AG04449 (cell line): ENCODE measurements at regions not wholly inside any gene's neighbourhood (a gene's known extent, or its start where the extent isn't known, plus 50 kb on each side); places are given as distances from the start of the nearest gene placed in this dataset.

Source experiments
- CTCF ChIA-PET: fragments of 350-600 bp; formaldehyde crosslinking; extraction: SDS; loops from one replicate; lab custom pipeline; 2021; ENCODE audit warnings: antibody characterized with exemption; lab: Yijun Ruan, JAX
- POLR2A ChIA-PET: fragments of 400-600, 350-600 bp; formaldehyde crosslinking; extraction: SDS; loops from one replicate; lab custom pipeline; 2020; ENCODE audit warnings: antibody characterized with exemption, inconsistent platforms; lab: Yijun Ruan, JAX
- DNase-seq: peaks from one replicate; pipeline ENCODE4 v3.0.0-alpha.2; 2010; ENCODE audit warnings: low read depth, low spot score
- H3K4me3 ChIP-seq: 2 replicates; pipeline ENCODE4 v1.5.1; 2011; ENCODE audit warnings: low read depth, mild to moderate bottlenecking, control low read depth, low read length
- CTCF ChIP-seq: IDR thresholded peaks from one replicate; pipeline ENCODE4 v1.5.1; 2011; ENCODE audit warnings: mild to moderate bottlenecking, moderate library complexity, low read length, control low read depth, inconsistent platforms; ENCODE audit not compliant: insufficient read depth; ENCODE audit errors: missing control alignments

GRCh38 chr10:94232711-94233383 lies 129.9 kb downstream of the NOC3L start:
- TF ChIP-seq CTCF: no peak
- DNase-seq: no peak
- H3K4me3 ChIP-seq: no peak overlapping the region
- CTCF ChIA-PET: interaction anchor here (1.4 kb wide), 1 partner anchor 87 kb away, joined by 7 read pairs; no protein-coding TSS in a partner anchor
- POLR2A ChIA-PET: no interaction called here

- H3K4me3 ChIP-seq: no peak overlapping the region
- DNase-seq: no peak
- POLR2A ChIA-PET: no interaction called here
- no peak for TF ChIP-seq CTCF
- CTCF ChIA-PET: interaction anchor here (2.4 to 2.5 kb wide), 2 partner anchors 10 to 84 kb away, joined by 7 to 13 read pairs; no protein-coding TSS in a partner anchor
Observed at GRCh38 chr10:94235461-94235860, 127.3 kb downstream of the NOC3L start.

- no peak overlapping the region for H3K4me3 ChIP-seq
- DNase-seq: no peak
- CTCF ChIA-PET: interaction anchor here (1.0 kb wide), 1 partner anchor 239 kb away, joined by 3 read pairs; no protein-coding TSS in a partner anchor
- no peak for TF ChIP-seq CTCF
- POLR2A ChIA-PET: no interaction called here
Observed at GRCh38 chr10:94238006-94238617, 124.6 kb downstream of the NOC3L start.

- H3K4me3 ChIP-seq: no peak overlapping the region
- POLR2A ChIA-PET: no interaction called here
- CTCF ChIA-PET: interaction anchor here (1.6 to 1.8 kb wide), 2 partner anchors 14 to 323 kb away, joined by 4 to 5 read pairs; no protein-coding TSS in a partner anchor
- DNase-seq: no peak
- TF ChIP-seq CTCF: no peak
Observed at GRCh38 chr10:94239696-94240095, 123.0 kb downstream of the NOC3L start.

- ChIA-PET POLR2A (no interaction called here), CTCF (interaction anchor here (1.2 to 1.8 kb wide), 4 partner anchors 10 to 324 kb away, joined by 3 to 6 read pairs (median 4); no protein-coding TSS in a partner anchor)
- no peak for DNase-seq
- no peak for TF ChIP-seq CTCF
- no peak overlapping the region for H3K4me3 ChIP-seq
Observed at GRCh38 chr10:94240491-94240890, 122.2 kb downstream of the NOC3L start.

- no peak for DNase-seq
- POLR2A ChIA-PET: no interaction called here
- H3K4me3 ChIP-seq: no peak overlapping the region
- TF ChIP-seq CTCF: no peak
- CTCF ChIA-PET: interaction anchor here (1.2 to 1.8 kb wide), 3 partner anchors 9 to 74 kb away, joined by 3 to 6 read pairs (median 5); no protein-coding TSS in a partner anchor
Observed at GRCh38 chr10:94240901-94241300, 121.8 kb downstream of the NOC3L start.
